ENCODE measurements at regions not wholly inside any gene's neighbourhood (a gene's known extent, or its start where the extent isn't known, plus 50 kb on each side); places are given as distances from the start of the nearest gene placed in this dataset.
A peak's percentile ranks its signal among the peaks of the same experiment; 100 is the strongest.
"Not testable (repeated sequence)": the region's sequence is repeated elsewhere in the genome, so short reads cannot be mapped to it uniquely, and the experiment has no call there.

- H3K4me1 Mint-ChIP-seq = no peaks in the 10 kb centered on the region
- H3K4me3 Mint-ChIP-seq = no peak overlapping the region
- peaks cover 38% of the 10 kb centered on the region for H3K27me3 Mint-ChIP-seq
- H3K36me3 Mint-ChIP-seq = peaks cover 6% of the 10 kb centered on the region
- peaks cover 13% of the 10 kb centered on the region for H3K9me3 Mint-ChIP-seq
- H3K27ac Mint-ChIP-seq = no peak overlapping the region
- ATAC-seq = peak; percentile 22
Observed at GRCh38 chr11:126149759-126150625, 61.5 kb downstream of the RPUSD4 start.

GRCh38 chr11:126148317-126148716 is 63.1 kb downstream of the RPUSD4 start:
- Mint-ChIP-seq H3K27ac (no peak overlapping the region), H3K4me3 (no peak overlapping the region), H3K36me3 (peaks cover 6% of the 10 kb centered on the region), H3K9me3 (peaks cover 13% of the 10 kb centered on the region), H3K27me3 (peaks cover 33% of the 10 kb centered on the region), H3K4me1 (no peaks in the 10 kb centered on the region)
- no peak for ATAC-seq

DNA sequence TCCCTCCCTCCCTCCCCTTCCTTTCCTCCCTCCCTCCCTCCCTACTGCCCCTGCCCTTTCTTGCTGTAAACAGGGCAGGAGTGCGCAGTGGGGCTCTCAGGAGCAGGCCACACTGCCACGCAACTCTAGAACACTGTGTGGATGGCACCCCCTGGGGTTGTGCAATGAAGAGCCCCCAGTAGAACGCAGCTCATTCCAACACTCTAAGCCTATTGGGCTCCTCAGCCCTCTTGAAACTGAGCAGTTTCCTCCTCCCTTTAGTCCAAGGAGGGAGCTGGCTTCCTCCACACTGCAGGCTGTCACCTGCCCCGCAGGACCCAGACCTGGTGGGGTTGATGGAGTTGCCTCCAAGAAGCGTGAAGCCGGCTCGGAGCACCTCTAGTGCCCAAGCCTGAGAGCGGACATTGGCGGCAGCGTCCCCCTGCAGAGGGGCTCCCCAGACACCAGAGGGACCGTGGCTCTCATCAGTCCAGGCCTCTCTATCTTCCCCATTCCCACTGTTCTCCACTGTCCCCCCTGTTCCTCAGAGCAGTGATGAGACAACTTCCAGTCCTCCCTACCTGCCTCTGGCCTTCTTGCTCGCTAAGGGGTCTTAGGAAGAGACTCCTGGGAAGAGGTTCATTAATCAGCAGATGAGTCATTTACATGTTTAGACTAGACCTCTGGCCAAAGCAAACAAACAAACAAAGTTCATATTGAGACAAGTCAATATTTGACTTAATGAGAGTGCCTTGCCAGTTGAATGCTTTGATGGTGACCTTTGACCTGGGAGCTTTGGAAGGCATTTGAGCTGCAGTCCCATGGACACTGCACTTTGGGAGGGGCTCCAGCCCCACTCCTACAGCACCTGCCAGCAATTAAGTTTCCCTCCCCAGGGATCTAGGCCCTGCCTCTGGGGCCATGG is 64.0 kb downstream of the RPUSD4 start:
- Mint-ChIP-seq H3K27ac (no peak overlapping the region), H3K4me3 (no peak overlapping the region), H3K27me3 (peaks cover 32% of the 10 kb centered on the region), H3K9me3 (peaks cover 9% of the 10 kb centered on the region), H3K4me1 (no peaks in the 10 kb centered on the region), H3K36me3 (peaks cover 6% of the 10 kb centered on the region)
- peak; percentile 28 for ATAC-seq

- ATAC-seq = peak; percentile 18
- no peaks in the 10 kb centered on the region for H3K4me1 Mint-ChIP-seq
Observed at GRCh38 chr11:126146454-126147192, 64.8 kb downstream of the RPUSD4 start.

DNA sequence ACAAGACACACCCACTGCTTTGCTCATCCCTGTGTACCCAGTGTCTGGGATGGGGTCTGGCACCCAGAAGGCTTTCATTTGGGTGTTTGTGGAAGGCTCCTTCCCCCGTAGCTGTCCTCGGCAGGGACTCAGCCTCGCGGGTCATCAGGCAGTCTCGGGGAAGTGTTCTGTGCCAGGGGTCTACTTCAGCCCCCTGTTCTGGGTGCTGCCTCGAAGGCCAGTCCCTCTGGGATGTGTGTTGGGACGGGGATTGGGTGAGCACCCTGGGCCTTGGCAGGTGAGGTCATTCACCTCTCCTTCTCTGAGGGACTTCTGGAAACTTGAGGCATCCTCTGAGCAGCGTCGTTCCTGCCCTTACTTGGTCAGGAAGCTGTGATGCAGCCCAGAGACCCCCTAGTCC is 65.5 kb downstream of the RPUSD4 start:
- H3K27ac Mint-ChIP-seq = no peak overlapping the region
- no peaks in the 10 kb centered on the region for H3K4me1 Mint-ChIP-seq
- H3K27me3 Mint-ChIP-seq = peaks cover 25% of the 10 kb centered on the region
- no peaks in the 10 kb centered on the region for H3K36me3 Mint-ChIP-seq
- no peaks in the 10 kb centered on the region for H3K9me3 Mint-ChIP-seq
- no peak for ATAC-seq
- H3K4me3 Mint-ChIP-seq = no peak overlapping the region

More at GRCh38 chr11:126146454-126147192, 64.8 kb downstream of the RPUSD4 start:
- Mint-ChIP-seq H3K9me3 (peaks cover 4% of the 10 kb centered on the region), H3K27ac (no peak overlapping the region), H3K4me3 (no peak overlapping the region), H3K36me3 (no peaks in the 10 kb centered on the region), H3K27me3 (peaks cover 25% of the 10 kb centered on the region)

DNA sequence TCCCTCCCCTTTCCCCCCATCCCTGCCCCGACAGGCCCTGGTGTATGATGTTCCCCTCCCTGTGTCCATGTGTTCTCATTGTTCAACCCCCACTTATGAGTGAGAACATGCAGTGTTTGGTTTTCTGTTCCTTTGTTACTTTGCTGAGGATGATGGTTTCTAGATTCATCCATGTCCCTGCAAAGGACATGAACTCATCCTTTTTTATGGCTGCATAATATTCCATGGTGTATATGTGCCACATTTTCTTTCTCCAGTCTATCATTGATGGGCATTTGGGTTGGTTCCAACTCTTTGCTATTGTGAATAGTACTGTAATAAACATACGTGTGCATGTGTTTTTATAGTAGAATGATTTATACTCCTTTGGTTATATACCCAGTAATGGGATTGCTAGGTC is 68.0 kb downstream of the RPUSD4 start:
- not testable (repeated sequence) for H3K4me1 Mint-ChIP-seq, H3K27ac Mint-ChIP-seq, H3K4me3 Mint-ChIP-seq

DNA sequence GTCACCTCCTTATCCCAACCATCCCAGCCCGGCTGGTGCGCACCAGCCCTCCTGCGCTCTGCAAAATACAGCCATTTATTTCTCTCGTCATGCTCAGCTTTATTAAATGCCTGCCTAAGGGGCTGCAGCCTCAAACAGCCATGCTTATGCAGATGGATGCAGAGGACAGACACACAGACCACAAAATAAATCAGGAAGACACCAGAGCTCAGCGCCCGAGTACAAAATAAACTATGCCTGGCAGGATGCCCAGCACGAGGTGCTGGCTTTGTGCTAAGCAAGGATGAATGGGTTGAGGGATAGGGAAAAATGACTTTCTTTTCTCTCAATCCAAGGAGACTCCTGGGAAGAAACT is 70.5 kb downstream of the RPUSD4 start:
- Mint-ChIP-seq H3K4me3 (no peak overlapping the region), H3K27ac (no peak overlapping the region), H3K9me3 (no peaks in the 10 kb centered on the region), H3K27me3 (peaks cover 40% of the 10 kb centered on the region), H3K36me3 (no peaks in the 10 kb centered on the region), H3K4me1 (no peaks in the 10 kb centered on the region)
- ATAC-seq = no peak

More for the DNA sequence above, 68.0 kb downstream of the RPUSD4 start:
- H3K9me3 Mint-ChIP-seq, ATAC-seq, H3K36me3 Mint-ChIP-seq: not testable (repeated sequence)
- peaks cover 33% of the 10 kb centered on the region for H3K27me3 Mint-ChIP-seq

DNA sequence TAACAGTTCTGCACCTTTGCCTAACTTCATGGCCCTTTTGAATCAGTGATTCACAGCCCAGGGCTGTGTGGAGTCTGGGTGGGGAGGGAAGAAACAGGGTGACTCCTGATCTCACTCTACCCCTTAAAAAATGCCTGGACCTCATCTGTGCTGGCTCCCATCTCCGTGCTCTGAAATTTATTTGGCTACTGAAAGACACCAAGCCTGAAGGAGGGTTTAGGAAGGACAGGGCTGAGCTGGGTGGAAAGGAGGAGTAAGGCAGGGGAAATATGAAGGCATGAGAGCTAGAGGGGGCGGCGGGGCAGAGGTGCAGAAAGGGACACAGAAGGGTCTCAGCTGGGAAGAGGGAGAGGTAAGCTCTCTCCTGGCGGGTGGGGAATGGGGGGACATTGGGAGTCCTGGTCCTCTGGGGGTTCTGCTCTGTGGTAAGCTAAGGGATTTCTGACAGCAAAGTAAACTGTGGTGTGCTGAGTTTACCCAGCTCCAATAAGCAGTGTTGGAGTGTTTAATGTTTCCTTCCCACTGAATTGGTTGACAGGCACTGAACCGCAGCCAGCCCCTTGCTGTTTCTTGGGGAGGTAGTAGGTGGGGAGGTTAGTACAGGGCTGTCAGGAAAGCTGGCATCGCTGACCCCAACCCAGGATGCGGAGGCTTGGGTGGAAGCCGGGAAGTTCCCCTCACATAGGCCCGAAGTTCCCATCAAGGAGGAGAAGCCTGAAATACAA is 71.1 kb downstream of the RPUSD4 start:
- H3K27me3 Mint-ChIP-seq = peaks cover 40% of the 10 kb centered on the region
- H3K9me3 Mint-ChIP-seq = no peaks in the 10 kb centered on the region
- no peak overlapping the region for H3K27ac Mint-ChIP-seq
- H3K4me1 Mint-ChIP-seq = no peaks in the 10 kb centered on the region
- no peak for ATAC-seq
- H3K36me3 Mint-ChIP-seq = no peaks in the 10 kb centered on the region
- no peak overlapping the region for H3K4me3 Mint-ChIP-seq

DNA sequence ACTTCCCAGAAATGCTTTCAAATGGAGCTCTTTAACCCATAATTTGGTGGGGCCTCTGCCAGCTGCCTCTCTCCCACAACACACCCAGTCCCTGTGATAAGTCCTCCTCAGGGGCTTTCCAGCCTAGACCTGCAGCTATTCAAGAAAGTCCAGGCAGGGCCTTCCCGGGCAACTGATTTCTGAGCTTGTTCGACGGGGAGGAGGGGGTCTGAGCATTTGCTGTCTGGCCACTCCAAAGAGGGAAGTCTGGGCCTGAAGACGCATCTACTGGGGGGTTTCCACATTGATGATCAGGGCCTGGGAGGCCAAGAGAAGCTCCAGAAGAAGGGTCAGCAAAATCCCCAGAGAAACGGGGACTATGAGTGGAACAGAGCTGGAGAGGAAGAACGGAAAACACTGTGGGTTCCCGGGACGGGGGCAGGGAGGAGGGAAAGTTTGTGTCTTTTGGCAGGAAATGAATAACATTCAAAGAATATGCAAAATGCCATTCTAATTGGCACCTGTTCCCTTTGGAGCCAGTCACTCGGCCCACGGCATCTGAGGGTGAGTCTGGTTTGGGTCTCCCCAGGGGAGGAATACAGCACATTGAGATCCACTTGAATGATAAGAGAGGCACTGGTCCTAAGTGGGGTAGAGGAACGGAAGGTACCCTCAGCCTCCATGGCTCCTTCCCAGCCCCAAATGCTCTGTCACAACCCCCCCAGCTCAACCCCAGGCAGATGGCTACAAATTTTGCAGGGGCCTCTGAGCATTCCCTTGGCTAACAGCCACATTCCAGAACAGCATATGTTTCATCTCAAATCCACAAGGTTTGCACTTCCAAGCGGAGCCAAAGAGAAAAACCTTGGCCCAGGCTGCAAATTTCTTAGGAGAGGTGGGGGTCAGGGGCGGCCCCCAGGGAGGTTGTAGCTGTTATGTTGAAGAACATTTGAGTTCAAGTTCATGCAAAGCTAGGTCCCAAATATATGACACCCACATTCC is 72.0 kb downstream of the RPUSD4 start:
- H3K27me3 Mint-ChIP-seq = peaks cover 40% of the 10 kb centered on the region
- no peak overlapping the region for H3K4me3 Mint-ChIP-seq
- H3K4me1 Mint-ChIP-seq = no peaks in the 10 kb centered on the region

GRCh38 chr11:126138636-126139035 is 72.8 kb downstream of the RPUSD4 start:
- H3K4me1 Mint-ChIP-seq = no peaks in the 10 kb centered on the region
- H3K27ac Mint-ChIP-seq = no peak overlapping the region
- no peak overlapping the region for H3K4me3 Mint-ChIP-seq
- no peaks in the 10 kb centered on the region for H3K9me3 Mint-ChIP-seq
- H3K27me3 Mint-ChIP-seq = peaks cover 40% of the 10 kb centered on the region
- ATAC-seq = no peak
- no peaks in the 10 kb centered on the region for H3K36me3 Mint-ChIP-seq

More for the DNA sequence above, 72.0 kb downstream of the RPUSD4 start:
- no peak for ATAC-seq
- H3K9me3 Mint-ChIP-seq = no peaks in the 10 kb centered on the region
- no peaks in the 10 kb centered on the region for H3K36me3 Mint-ChIP-seq
- H3K27ac Mint-ChIP-seq = no peak overlapping the region

GRCh38 chr11:126137136-126137535 is 74.3 kb downstream of the RPUSD4 start:
- ATAC-seq = no peak
- Mint-ChIP-seq H3K4me1 (no peaks in the 10 kb centered on the region), H3K27me3 (peaks cover 40% of the 10 kb centered on the region), H3K27ac (no peak overlapping the region), H3K36me3 (no peaks in the 10 kb centered on the region), H3K9me3 (no peaks in the 10 kb centered on the region), H3K4me3 (no peak overlapping the region)

GRCh38 chr11:126136507-126136906 is 73.8 kb upstream of the CDON start:
- no peak for ATAC-seq
- Mint-ChIP-seq H3K27me3 (peaks cover 38% of the 10 kb centered on the region), H3K9me3 (no peaks in the 10 kb centered on the region), H3K36me3 (no peaks in the 10 kb centered on the region), H3K4me1 (no peaks in the 10 kb centered on the region), H3K4me3 (no peak overlapping the region), H3K27ac (no peak overlapping the region)

DNA sequence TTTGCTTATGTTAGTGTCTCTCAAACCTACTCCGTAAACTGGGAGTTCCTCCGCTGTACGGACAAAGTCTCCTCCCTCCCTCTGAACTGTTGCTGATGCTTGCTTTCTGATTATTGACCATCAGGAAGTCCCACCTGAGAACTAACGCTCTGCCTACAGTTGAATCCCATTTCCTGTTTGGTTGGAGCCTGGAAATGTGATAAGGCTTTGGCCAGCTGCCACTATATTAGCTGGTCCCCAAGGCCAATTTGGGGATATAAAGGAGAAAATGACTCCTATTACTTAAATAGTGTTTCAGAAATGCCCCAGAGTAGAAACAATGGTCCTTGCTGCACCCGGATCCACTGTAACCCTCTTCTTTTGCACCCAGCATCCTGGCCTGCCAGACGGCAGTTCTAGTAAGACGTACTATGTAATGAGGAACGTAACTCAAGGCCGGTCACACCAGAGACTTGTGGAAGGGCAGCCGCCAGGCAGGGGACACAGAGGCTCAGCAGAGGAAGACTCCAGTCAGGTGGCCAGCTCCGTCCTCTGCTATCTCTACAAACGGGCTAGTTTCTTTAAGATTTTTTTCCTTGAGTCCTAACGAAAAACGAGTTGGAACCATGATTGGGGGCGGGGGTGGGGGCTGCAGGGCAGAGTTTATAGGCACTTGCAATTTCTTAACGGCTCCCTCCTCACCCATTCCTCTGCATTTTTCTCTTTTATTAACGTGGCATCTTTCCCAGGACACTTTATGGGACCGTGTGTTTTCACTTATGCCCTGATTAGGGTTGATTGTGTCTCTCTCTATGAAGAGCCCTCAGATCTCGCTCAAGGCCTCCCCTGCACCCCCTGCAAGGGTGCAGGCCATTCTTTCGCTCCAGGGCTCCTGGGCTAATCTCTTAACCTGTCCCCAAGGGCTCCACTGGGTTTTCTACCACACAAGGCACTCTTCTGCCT is 72.8 kb upstream of the CDON start:
- no peak for ATAC-seq
- no peak overlapping the region for H3K27ac Mint-ChIP-seq
- H3K4me1 Mint-ChIP-seq = no peaks in the 10 kb centered on the region
- no peaks in the 10 kb centered on the region for H3K9me3 Mint-ChIP-seq
- peaks cover 28% of the 10 kb centered on the region for H3K27me3 Mint-ChIP-seq
- no peak overlapping the region for H3K4me3 Mint-ChIP-seq
- no peaks in the 10 kb centered on the region for H3K36me3 Mint-ChIP-seq

All from stimulated activated memory B cell treated with anti-CD40 and anti-IgM and Interleukin-4, amounts not matched to agents 10 μg/mL and 1 μg/mL and 100 μg/mL, for 72 hours (primary cell).